Kidney (tissue), 13 donors: ENCODE measurements at regions not wholly inside any gene's neighbourhood (a gene's known extent, or its start where the extent isn't known, plus 50 kb on each side); places are given as distances from the start of the nearest gene placed in this dataset.

Source experiments
- DNase-seq, 5 donors: peaks; one replicate each; pipeline ENCODE4 v3.0.0-alpha.2; 2013 to 2020
- FAIRE-seq: peaks from 2 replicates; lab custom pipeline; 2012; peaks lifted over from hg19 to GRCh38; lab: Jason Lieb, UNC
- H3K27ac ChIP-seq, 2 donors: one replicate each; pipeline ENCODE4 v1.7.0; 2013; ENCODE audit warnings: low read depth in 2 of 2, low read length in 2 of 2, inconsistent platforms in 1 of 2
- H3K27me3 ChIP-seq: one replicate; pipeline ENCODE4 v1.7.1; 2013; ENCODE audit warnings: low read length, inconsistent platforms; ENCODE audit not compliant: control insufficient read depth, insufficient read depth
- H3K36me3 ChIP-seq, 3 donors: one replicate each; pipeline versions ENCODE4 v1.7.0 to v1.7.1; 2013; ENCODE audit warnings: low read length in 3 of 3, control low read depth in 1 of 3, inconsistent platforms in 1 of 3; ENCODE audit not compliant: insufficient read depth in 3 of 3, control insufficient read depth in 2 of 3
- H3K4me1 ChIP-seq, 3 donors: one replicate each; pipeline versions ENCODE4 v1.7.0 to v1.7.1; 2013; ENCODE audit warnings: low read length in 3 of 3, inconsistent platforms in 1 of 3, low read depth in 1 of 3; ENCODE audit not compliant: control insufficient read depth in 2 of 3, insufficient read depth in 2 of 3
- H3K4me3 ChIP-seq, 3 donors: one replicate each; pipeline versions ENCODE4 v1.7.0 to v1.8.1; 2013; ENCODE audit warnings: low read length in 3 of 3, control low read depth in 1 of 3, inconsistent platforms in 1 of 3
- H3K9ac ChIP-seq, 3 donors: one replicate each; pipeline versions ENCODE4 v1.7.0 to v1.7.1; 2013; ENCODE audit warnings: low read length in 3 of 3, control low read depth in 1 of 3, inconsistent platforms in 1 of 3
- H3K9me3 ChIP-seq, 3 donors: one replicate each; pipeline versions ENCODE4 v1.7.0 to v1.7.1; 2013; ENCODE audit warnings: low read length in 3 of 3, control low read depth in 1 of 3, inconsistent platforms in 1 of 3; ENCODE audit not compliant: control insufficient read depth in 2 of 3, insufficient read depth in 1 of 3
- intact Hi-C: fragments of 100-400 bp; cut with DNase I; formaldehyde crosslinking; loops from one replicate; pipeline ENCODE4 v1.11.1; 2022
- TF ChIP-seq, protein P1 (sequence below): IDR thresholded peaks from 3 replicates; pipeline ENCODE4 v1.5.1; 2012; ENCODE audit warnings: mild to moderate bottlenecking, moderate library complexity, borderline replicate concordance; ENCODE audit not compliant: insufficient read depth; ENCODE audit errors: extremely low read depth
- donor health status: control.
- donor health status: control.
- donor health status: control.
- donor health status: control.
- donor health status: control.
- donor health status: DM: yes; HTN: yes; CAD: no.
- donor health status: Normal renal cell carcinoma (clear cell type).

DNA sequence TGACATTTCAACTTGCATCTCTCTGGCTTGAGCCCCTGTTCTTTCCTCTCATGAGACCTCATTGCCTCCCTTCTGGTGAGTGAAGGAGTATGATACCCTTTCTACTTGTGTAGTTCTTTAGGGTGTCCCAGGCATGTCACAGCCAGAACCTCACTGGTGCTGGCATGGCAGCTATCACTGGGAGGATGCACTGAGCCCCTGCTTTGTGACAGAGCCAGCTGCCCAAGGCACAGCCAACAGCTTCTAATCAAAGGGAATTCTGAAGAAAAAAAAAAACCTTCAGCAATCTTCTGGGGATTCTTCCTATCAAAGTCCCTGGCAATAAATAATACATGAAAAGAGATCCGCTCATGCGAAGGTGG, 652.6 kb upstream of the KLF4 start:
- H3K9me3 ChIP-seq, result no peaks in the 10 kb centered on the region
- no peak for FAIRE-seq
- DNase-seq, result no peak
- H3K9ac ChIP-seq, result no peak overlapping the region
- no peaks in the 10 kb centered on the region for H3K36me3 ChIP-seq
- peaks cover 0 to 2% (median 0%) of the 10 kb centered on the region in 3 donors for H3K4me1 ChIP-seq
- no peak overlapping the region for H3K27ac ChIP-seq
- intact Hi-C loops, result no loop called here
- no peak overlapping the region for H3K4me3 ChIP-seq
- no peaks in the 10 kb centered on the region for H3K27me3 ChIP-seq
- TF ChIP-seq, protein P1, sequence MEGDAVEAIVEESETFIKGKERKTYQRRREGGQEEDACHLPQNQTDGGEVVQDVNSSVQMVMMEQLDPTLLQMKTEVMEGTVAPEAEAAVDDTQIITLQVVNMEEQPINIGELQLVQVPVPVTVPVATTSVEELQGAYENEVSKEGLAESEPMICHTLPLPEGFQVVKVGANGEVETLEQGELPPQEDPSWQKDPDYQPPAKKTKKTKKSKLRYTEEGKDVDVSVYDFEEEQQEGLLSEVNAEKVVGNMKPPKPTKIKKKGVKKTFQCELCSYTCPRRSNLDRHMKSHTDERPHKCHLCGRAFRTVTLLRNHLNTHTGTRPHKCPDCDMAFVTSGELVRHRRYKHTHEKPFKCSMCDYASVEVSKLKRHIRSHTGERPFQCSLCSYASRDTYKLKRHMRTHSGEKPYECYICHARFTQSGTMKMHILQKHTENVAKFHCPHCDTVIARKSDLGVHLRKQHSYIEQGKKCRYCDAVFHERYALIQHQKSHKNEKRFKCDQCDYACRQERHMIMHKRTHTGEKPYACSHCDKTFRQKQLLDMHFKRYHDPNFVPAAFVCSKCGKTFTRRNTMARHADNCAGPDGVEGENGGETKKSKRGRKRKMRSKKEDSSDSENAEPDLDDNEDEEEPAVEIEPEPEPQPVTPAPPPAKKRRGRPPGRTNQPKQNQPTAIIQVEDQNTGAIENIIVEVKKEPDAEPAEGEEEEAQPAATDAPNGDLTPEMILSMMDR, result no peak

DNA sequence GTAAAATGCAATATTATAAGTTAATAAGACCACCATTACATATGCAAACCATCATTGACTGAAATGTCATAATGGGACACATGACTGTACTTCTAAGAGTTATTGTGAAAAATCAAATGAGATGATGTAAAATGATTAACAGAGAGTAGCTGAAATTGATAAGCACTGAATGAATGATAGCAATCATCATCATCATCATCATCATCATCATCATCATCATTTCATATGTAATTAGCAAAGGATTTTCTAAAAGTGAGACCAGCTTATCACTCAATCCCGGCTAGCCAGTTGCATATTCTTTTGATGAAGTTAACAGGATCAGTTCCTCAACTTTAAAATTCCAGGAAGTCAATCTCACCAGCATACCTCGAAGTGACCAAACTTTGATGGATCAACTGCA, 650.3 kb upstream of the KLF4 start:
- peaks cover 0 to 2% (median 0%) of the 10 kb centered on the region in 3 donors for H3K4me1 ChIP-seq
- no peak overlapping the region for H3K9ac ChIP-seq
- no peak overlapping the region for H3K27ac ChIP-seq
- H3K36me3 ChIP-seq, result no peaks in the 10 kb centered on the region
- intact Hi-C loops, result no loop called here
- no peak for FAIRE-seq
- H3K27me3 ChIP-seq, result no peaks in the 10 kb centered on the region
- no peaks in the 10 kb centered on the region for H3K9me3 ChIP-seq
- TF ChIP-seq, protein P1, result no peak
- no peak overlapping the region for H3K4me3 ChIP-seq
- no peak for DNase-seq

GRCh38 chr9:108138516-108138915, 648.9 kb upstream of the KLF4 start:
- H3K4me3 ChIP-seq, result no peak overlapping the region
- no peaks in the 10 kb centered on the region for H3K9me3 ChIP-seq
- no peaks in the 10 kb centered on the region for H3K27me3 ChIP-seq
- DNase-seq (peak in 3 of 5 donors; percentile 19 to 69 (median 59)), FAIRE-seq (no peak)
- H3K4me1 ChIP-seq, result peaks cover 0 to 2% (median 0%) of the 10 kb centered on the region in 3 donors
- intact Hi-C loops, result no loop called here
- H3K36me3 ChIP-seq, result no peaks in the 10 kb centered on the region
- TF ChIP-seq, protein P1, result no peak
- H3K27ac ChIP-seq, result no peak overlapping the region
- no peak overlapping the region for H3K9ac ChIP-seq

DNA sequence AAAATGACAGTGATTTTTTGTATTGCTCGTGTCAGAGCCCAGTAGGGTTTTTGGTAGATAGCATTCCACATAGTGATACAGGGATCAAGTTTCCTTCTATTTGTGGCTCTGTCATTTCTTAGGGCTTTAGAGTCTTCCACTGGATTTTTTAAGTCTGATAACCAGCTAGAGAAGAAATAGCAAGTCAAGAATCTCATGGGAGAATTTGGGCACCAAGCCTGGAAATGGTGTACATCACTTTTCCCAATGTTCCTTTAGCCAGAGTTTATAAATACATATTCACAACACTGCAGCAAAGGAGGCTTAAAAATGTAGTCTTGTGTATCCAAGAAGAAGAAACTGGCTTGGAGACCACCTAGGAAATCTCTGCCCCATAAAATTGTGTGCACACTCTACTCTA, 647.1 kb upstream of the KLF4 start:
- TF ChIP-seq, protein P1, result no peak
- intact Hi-C loops, result no loop called here
- H3K36me3 ChIP-seq, result no peaks in the 10 kb centered on the region

More for the DNA sequence above, 647.1 kb upstream of the KLF4 start:
- Histone ChIP-seq H3K9me3 (no peaks in the 10 kb centered on the region), H3K27ac (no peak overlapping the region), H3K4me1 (no peaks in the 10 kb centered on the region), H3K9ac (no peak overlapping the region), H3K27me3 (no peaks in the 10 kb centered on the region), H3K4me3 (no peak overlapping the region)
- FAIRE-seq (no peak), DNase-seq (no peak)
